Neural cell (in vitro differentiated cells): ENCODE measurements at regions not wholly inside any gene's neighbourhood (a gene's known extent, or its start where the extent isn't known, plus 50 kb on each side); places are given as distances from the start of the nearest gene placed in this dataset.

ENCODE experiments used
- H2AFZ ChIP-seq: fragments of 200-600, 300-800 bp; sonication (generic), shearing (Covaris generic); 2 replicates; pipeline ENCODE4 v1.6.0; 2014; ENCODE audit warnings: low read depth, mild to moderate bottlenecking, antibody characterized with exemption, low read length, moderate library complexity
- H3F3A ChIP-seq: fragments of 200-600 bp; shearing (Covaris generic); 2 replicates; pipeline ENCODE4 v1.6.1; 2016; ENCODE audit warnings: mild to moderate bottlenecking, moderate library complexity, mixed read lengths, antibody characterized with exemption, low read length; ENCODE audit not compliant: insufficient read depth, poor library complexity, severe bottlenecking
- H3K27ac ChIP-seq: fragments of 200-600, 300-800 bp; sonication (generic), shearing (Covaris generic); 2 replicates; pipeline ENCODE4 v1.5.1; 2014; ENCODE audit warnings: mild to moderate bottlenecking, low read length, moderate library complexity
- H3K27me3 ChIP-seq: fragments of 300-800, 200-600 bp; sonication (generic), shearing (Covaris generic); 2 replicates; pipeline ENCODE4 v1.6.0; 2014; ENCODE audit warnings: mild to moderate bottlenecking, low read depth, low read length, moderate library complexity; ENCODE audit not compliant: insufficient read depth
- H3K36me3 ChIP-seq: fragments of 300-800, 200-600 bp; sonication (generic), shearing (Covaris generic); 2 replicates; pipeline ENCODE4 v1.5.1; 2014; ENCODE audit warnings: mild to moderate bottlenecking, antibody characterized with exemption, low read length, moderate library complexity; ENCODE audit not compliant: insufficient read depth
- H3K4me2 ChIP-seq: fragments of 300-800, 200-600 bp; sonication (generic), shearing (Covaris generic); 2 replicates; pipeline ENCODE4 v1.6.0; 2014; ENCODE audit warnings: mild to moderate bottlenecking, low read length
- H3K4me3 ChIP-seq: fragments of 300-800, 200-600 bp; sonication (generic), shearing (Covaris generic); 2 replicates; pipeline ENCODE4 v1.5.1; 2014; ENCODE audit warnings: mild to moderate bottlenecking, low read length, moderate library complexity
- H3K79me2 ChIP-seq: fragments of 200-600 bp; shearing (Covaris generic); replicated peaks from 2 replicates; pipeline ENCODE4 v1.6.0; 2014; ENCODE audit warnings: mild to moderate bottlenecking, low read length, moderate library complexity; ENCODE audit not compliant: insufficient read depth
- H3K9ac ChIP-seq: fragments of 300-800, 200-600 bp; sonication (generic), shearing (Covaris generic); 2 replicates; pipeline ENCODE4 v1.6.1; 2016; ENCODE audit warnings: mild to moderate bottlenecking, low read length, mixed read lengths
- H3K9me2 ChIP-seq: fragments of 200-600 bp; shearing (Covaris generic); 2 replicates; pipeline ENCODE4 v1.6.1; 2016; ENCODE audit warnings: mild to moderate bottlenecking, low read length, mixed read lengths; ENCODE audit not compliant: insufficient read depth
- H3K9me3 ChIP-seq: fragments of 200-600, 300-800 bp; sonication (generic), shearing (Covaris generic); 2 replicates; pipeline ENCODE4 v1.6.1; 2016; ENCODE audit warnings: mild to moderate bottlenecking, mixed run types, low read length, moderate library complexity, mixed read lengths
- H4K20me1 ChIP-seq: fragments of 200-600 bp; shearing (Covaris generic); 2 replicates; pipeline ENCODE4 v1.6.1; 2016; ENCODE audit warnings: mild to moderate bottlenecking, mixed run types; ENCODE audit not compliant: insufficient read depth
- EP300 ChIP-seq: fragments of 450-650 bp; conservative IDR thresholded peaks from 2 replicates; pipeline ENCODE4 v1.6.1; 2014; ENCODE audit warnings: antibody characterized with exemption, mild to moderate bottlenecking, moderate library complexity; ENCODE audit not compliant: poor library complexity, severe bottlenecking
- EZH2 ChIP-seq: fragments of 200-600, 300-800 bp; shearing (Covaris generic), sonication (generic); IDR thresholded peaks from 2 replicates; pipeline ENCODE4 v1.6.1; 2014; ENCODE audit warnings: antibody characterized with exemption, low read length, borderline replicate concordance, mild to moderate bottlenecking; ENCODE audit not compliant: insufficient read depth, poor library complexity, severe bottlenecking
- MXI1 ChIP-seq: fragments of 450-650 bp; conservative IDR thresholded peaks from 2 replicates; pipeline ENCODE4 v1.6.1; 2014; ENCODE audit warnings: antibody characterized with exemption, mild to moderate bottlenecking; ENCODE audit not compliant: poor library complexity, severe bottlenecking
- POLR2AphosphoS5 ChIP-seq: IDR thresholded peaks from 2 replicates; pipeline ENCODE4 v1.6.1; 2012
- RAD21 ChIP-seq: fragments of 450-650 bp; conservative IDR thresholded peaks from 2 replicates; pipeline ENCODE4 v1.6.1; 2014; ENCODE audit warnings: antibody characterized with exemption, mild to moderate bottlenecking, moderate library complexity
- SMC3 ChIP-seq: fragments of 450-650 bp; conservative IDR thresholded peaks from 2 replicates; pipeline ENCODE4 v1.6.1; 2014; ENCODE audit warnings: antibody characterized with exemption, mild to moderate bottlenecking, moderate library complexity; ENCODE audit not compliant: poor library complexity
- TAF1 ChIP-seq: IDR thresholded peaks from 2 replicates; pipeline ENCODE4 v1.6.1; 2012; ENCODE audit warnings: low read depth
- TF ChIP-seq, protein P1 (sequence below): fragments of 450-650 bp; IDR thresholded peaks from 2 replicates; pipeline ENCODE4 v1.5.1; 2014; ENCODE audit warnings: antibody characterized with exemption, mild to moderate bottlenecking, moderate library complexity; ENCODE audit not compliant: poor library complexity, severe bottlenecking
- TF ChIP-seq, protein P2 (sequence below): IDR thresholded peaks from 2 replicates; pipeline ENCODE4 v1.6.1; 2012; ENCODE audit warnings: borderline replicate concordance

DNA sequence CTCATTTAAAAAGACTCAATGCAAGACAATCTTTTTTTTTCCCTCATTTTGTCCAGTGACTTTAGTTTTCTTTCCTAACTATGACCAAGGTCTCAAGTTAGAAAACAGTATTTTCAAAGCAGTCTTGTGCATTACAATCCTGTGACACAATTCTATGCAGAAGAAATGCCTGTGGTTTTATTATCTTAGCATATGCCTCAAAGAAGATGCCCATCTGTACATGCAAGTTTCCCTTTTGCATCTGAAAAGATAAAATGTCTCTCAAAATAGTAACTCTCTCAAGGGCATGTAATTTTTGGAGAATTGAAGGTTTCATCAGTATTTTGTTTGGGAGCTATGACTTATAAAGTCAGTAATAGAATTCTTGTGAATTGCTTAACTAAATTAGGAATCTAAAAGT is 292.0 kb upstream of the SUCLG2 start:
- H3K9me3 ChIP-seq = no peaks in the 10 kb centered on the region
- H3K27me3 ChIP-seq = no peaks in the 10 kb centered on the region
- TF ChIP-seq, protein P1, sequence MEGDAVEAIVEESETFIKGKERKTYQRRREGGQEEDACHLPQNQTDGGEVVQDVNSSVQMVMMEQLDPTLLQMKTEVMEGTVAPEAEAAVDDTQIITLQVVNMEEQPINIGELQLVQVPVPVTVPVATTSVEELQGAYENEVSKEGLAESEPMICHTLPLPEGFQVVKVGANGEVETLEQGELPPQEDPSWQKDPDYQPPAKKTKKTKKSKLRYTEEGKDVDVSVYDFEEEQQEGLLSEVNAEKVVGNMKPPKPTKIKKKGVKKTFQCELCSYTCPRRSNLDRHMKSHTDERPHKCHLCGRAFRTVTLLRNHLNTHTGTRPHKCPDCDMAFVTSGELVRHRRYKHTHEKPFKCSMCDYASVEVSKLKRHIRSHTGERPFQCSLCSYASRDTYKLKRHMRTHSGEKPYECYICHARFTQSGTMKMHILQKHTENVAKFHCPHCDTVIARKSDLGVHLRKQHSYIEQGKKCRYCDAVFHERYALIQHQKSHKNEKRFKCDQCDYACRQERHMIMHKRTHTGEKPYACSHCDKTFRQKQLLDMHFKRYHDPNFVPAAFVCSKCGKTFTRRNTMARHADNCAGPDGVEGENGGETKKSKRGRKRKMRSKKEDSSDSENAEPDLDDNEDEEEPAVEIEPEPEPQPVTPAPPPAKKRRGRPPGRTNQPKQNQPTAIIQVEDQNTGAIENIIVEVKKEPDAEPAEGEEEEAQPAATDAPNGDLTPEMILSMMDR = no peak
- no peak for TF ChIP-seq POLR2AphosphoS5
- TF ChIP-seq, protein P2, sequence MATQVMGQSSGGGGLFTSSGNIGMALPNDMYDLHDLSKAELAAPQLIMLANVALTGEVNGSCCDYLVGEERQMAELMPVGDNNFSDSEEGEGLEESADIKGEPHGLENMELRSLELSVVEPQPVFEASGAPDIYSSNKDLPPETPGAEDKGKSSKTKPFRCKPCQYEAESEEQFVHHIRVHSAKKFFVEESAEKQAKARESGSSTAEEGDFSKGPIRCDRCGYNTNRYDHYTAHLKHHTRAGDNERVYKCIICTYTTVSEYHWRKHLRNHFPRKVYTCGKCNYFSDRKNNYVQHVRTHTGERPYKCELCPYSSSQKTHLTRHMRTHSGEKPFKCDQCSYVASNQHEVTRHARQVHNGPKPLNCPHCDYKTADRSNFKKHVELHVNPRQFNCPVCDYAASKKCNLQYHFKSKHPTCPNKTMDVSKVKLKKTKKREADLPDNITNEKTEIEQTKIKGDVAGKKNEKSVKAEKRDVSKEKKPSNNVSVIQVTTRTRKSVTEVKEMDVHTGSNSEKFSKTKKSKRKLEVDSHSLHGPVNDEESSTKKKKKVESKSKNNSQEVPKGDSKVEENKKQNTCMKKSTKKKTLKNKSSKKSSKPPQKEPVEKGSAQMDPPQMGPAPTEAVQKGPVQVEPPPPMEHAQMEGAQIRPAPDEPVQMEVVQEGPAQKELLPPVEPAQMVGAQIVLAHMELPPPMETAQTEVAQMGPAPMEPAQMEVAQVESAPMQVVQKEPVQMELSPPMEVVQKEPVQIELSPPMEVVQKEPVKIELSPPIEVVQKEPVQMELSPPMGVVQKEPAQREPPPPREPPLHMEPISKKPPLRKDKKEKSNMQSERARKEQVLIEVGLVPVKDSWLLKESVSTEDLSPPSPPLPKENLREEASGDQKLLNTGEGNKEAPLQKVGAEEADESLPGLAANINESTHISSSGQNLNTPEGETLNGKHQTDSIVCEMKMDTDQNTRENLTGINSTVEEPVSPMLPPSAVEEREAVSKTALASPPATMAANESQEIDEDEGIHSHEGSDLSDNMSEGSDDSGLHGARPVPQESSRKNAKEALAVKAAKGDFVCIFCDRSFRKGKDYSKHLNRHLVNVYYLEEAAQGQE = no peak
- TF ChIP-seq RAD21 = no peak
- no peak for TF ChIP-seq SMC3
- no peak for TF ChIP-seq MXI1
- TF ChIP-seq TAF1 = no peak
- TF ChIP-seq EZH2 = no peak
- TF ChIP-seq EP300 = no peak
- H2AFZ ChIP-seq = no peak overlapping the region
- no peaks in the 10 kb centered on the region for H4K20me1 ChIP-seq
- H3K9ac ChIP-seq = no peak overlapping the region
- no peaks in the 10 kb centered on the region for H3K36me3 ChIP-seq
- H3F3A ChIP-seq = no peaks in the 10 kb centered on the region
- H3K4me2 ChIP-seq = no peak overlapping the region
- H3K79me2 ChIP-seq = no peaks in the 10 kb centered on the region
- no peak overlapping the region for H3K4me3 ChIP-seq
- no peak overlapping the region for H3K27ac ChIP-seq
- no peaks in the 10 kb centered on the region for H3K9me2 ChIP-seq

DNA sequence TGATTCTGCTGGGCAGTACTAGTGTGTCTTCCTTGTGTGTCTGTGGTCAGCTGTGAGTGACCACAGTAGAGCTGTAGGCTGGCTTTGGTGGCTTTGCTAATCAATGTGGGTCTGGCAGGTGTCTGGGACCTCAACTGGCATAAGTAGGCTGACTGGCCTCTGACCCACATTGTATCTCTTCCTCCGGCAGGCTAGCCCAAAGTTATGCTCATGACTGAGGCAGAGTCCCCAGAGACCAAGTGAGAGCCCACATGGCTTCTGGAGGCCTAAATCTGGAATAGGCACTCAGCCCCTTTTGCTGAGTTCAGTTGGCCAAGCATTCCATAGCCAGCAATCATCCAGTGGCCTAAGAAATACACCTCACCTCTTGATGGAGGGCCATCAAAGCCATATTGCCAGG is 289.1 kb upstream of the SUCLG2 start:
- Histone ChIP-seq H3F3A (no peaks in the 10 kb centered on the region), H3K36me3 (no peaks in the 10 kb centered on the region), H4K20me1 (no peaks in the 10 kb centered on the region), H3K9ac (no peak overlapping the region), H3K4me3 (no peak overlapping the region), H3K79me2 (peaks cover 3% of the 10 kb centered on the region), H3K4me2 (no peak overlapping the region), H3K9me2 (no peaks in the 10 kb centered on the region), H2AFZ (no peak overlapping the region), H3K27ac (no peak overlapping the region), H3K27me3 (no peaks in the 10 kb centered on the region), H3K9me3 (no peaks in the 10 kb centered on the region)
- TF ChIP-seq POLR2AphosphoS5 (no peak), MXI1 (no peak), EZH2 (no peak), TAF1 (no peak), RAD21 (no peak)
- TF ChIP-seq, protein P2 = no peak
